ENCODE measurements at regions not wholly inside any gene's neighbourhood (a gene's known extent, or its start where the extent isn't known, plus 50 kb on each side); places are given as distances from the start of the nearest gene placed in this dataset.

DNA sequence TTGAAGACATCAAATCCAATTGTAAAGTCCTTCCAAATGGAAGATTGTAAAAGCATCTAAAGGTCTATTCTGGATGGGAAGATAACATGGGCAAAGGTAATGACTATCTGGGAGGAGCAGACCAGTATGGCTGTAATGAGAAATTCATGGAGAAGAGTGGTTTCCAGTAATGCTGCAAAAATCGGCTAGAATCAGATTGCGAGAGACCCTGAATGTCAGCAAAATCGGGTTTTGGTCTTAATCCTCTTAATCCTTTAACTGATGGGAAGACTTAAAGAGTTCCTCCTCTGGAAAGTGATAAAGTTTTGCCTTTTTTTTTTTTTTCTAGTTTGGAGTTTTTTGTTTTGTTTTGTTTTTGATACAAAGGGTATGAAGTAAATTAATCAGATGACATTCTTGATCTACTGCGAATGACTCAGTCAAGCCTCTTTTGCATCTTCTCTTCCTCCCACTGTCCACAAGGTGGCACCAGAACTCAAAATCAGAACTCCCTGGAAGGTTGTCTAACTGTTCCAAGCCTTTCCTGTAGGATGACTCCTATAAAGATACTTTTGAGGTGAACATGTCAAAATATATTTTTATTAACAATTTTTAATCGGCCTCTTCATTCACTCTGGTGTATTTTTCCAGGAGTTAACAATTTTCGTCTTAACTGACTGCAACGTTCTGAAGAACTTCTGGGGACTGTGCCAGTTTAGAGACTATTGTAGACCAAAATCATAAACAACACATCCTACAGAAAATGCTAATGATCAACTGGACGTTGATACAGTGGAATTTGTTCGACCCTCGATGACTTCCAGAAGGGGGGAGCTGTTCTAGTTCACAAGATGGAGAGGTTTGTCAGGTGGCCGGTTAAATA is 213.3 kb upstream of the MIR17HG start:
- TF ChIP-seq ZNF138 (CRISPR knock-in tag; conservative IDR thresholded peaks at IDR 0.05) (no peak), EMX1 (CRISPR knock-in tag; IDR thresholded peaks at IDR 0.05) (no peak), ESRRA (CRISPR knock-in tag; IDR thresholded peaks at IDR 0.05; ENCODE audit: borderline replicate concordance) (no peak), CREM (CRISPR knock-in tag; IDR thresholded peaks at IDR 0.05) (no peak), JUN (CRISPR knock-in tag; IDR thresholded peaks at IDR 0.05) (no peak)
- TF ChIP-seq, protein P1, sequence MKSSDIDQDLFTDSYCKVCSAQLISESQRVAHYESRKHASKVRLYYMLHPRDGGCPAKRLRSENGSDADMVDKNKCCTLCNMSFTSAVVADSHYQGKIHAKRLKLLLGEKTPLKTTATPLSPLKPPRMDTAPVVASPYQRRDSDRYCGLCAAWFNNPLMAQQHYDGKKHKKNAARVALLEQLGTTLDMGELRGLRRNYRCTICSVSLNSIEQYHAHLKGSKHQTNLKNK (CRISPR knock-in tag; IDR thresholded peaks at IDR 0.05) = no peak
- TF ChIP-seq, protein P2, sequence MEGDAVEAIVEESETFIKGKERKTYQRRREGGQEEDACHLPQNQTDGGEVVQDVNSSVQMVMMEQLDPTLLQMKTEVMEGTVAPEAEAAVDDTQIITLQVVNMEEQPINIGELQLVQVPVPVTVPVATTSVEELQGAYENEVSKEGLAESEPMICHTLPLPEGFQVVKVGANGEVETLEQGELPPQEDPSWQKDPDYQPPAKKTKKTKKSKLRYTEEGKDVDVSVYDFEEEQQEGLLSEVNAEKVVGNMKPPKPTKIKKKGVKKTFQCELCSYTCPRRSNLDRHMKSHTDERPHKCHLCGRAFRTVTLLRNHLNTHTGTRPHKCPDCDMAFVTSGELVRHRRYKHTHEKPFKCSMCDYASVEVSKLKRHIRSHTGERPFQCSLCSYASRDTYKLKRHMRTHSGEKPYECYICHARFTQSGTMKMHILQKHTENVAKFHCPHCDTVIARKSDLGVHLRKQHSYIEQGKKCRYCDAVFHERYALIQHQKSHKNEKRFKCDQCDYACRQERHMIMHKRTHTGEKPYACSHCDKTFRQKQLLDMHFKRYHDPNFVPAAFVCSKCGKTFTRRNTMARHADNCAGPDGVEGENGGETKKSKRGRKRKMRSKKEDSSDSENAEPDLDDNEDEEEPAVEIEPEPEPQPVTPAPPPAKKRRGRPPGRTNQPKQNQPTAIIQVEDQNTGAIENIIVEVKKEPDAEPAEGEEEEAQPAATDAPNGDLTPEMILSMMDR (IDR thresholded peaks at IDR 0.05) = peak; percentile 59
- TF ChIP-seq, protein P3, sequence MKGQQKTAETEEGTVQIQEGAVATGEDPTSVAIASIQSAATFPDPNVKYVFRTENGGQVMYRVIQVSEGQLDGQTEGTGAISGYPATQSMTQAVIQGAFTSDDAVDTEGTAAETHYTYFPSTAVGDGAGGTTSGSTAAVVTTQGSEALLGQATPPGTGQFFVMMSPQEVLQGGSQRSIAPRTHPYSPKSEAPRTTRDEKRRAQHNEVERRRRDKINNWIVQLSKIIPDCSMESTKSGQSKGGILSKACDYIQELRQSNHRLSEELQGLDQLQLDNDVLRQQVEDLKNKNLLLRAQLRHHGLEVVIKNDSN (CRISPR knock-in tag; IDR thresholded peaks at IDR 0.05) = no peak
